DOHH2 (cell line): ENCODE measurements at regions not wholly inside any gene's neighbourhood (a gene's known extent, or its start where the extent isn't known, plus 50 kb on each side); places are given as distances from the start of the nearest gene placed in this dataset.

Experiments used
- CTCF ChIP-seq: fragments of 200-600 bp; sonication (generic); IDR thresholded peaks from one replicate; pipeline ENCODE4 v1.5.1; 2014; ENCODE audit warnings: antibody characterized with exemption, mild to moderate bottlenecking, low read depth, low read length; ENCODE audit not compliant: poor library complexity, severe bottlenecking
- EZH2phosphoT487 ChIP-seq: fragments of 200-600 bp; sonication (generic); IDR thresholded peaks from 2 replicates; pipeline ENCODE4 v1.6.1; 2017; ENCODE audit warnings: borderline replicate concordance, mild to moderate bottlenecking, antibody characterized with exemption, low read length, moderate library complexity, mixed read lengths

DNA sequence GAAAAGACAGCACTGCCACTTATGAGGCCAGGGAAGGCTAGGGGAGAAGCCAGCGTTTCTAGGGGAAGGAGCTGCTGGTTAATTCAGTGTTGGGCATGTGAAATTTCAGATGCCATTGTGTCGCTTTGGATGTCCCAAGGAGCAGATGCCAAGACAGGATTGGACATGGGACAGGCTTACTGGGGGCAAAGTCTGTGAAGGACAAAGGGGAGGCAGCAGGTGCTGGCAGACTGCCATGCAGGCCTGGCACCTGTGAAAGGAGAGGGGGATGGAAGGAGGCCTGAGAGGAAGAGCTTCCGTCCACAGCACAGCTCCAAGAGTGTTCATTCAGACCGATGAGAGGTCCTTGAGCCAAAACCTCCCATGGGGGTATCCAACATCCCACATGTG is 255.5 kb upstream of the RPL38 start:
- TF ChIP-seq CTCF, result no peak
- TF ChIP-seq EZH2phosphoT487, result no peak
